H1 (cell line): ENCODE measurements at regions not wholly inside any gene's neighbourhood (a gene's known extent, or its start where the extent isn't known, plus 50 kb on each side); places are given as distances from the start of the nearest gene placed in this dataset.

Experiments used
- BACH1 ChIP-seq: IDR thresholded peaks from 2 replicates; pipeline ENCODE4 v1.6.1; 2012; ENCODE audit warnings: low read length, improper control_type of control experiment
- CHD7 ChIP-seq: fragments of 300-600 bp; sonication (generic); IDR thresholded peaks from 2 replicates; pipeline ENCODE4 v1.7.1; 2012; ENCODE audit warnings: low read length, moderate library complexity, mild to moderate bottlenecking, inconsistent platforms; ENCODE audit not compliant: insufficient replicate concordance
- E2F6 ChIP-seq: IDR thresholded peaks from 2 replicates; pipeline ENCODE4 v1.6.1; 2012; ENCODE audit warnings: inconsistent platforms
- NRF1 ChIP-seq: IDR thresholded peaks from 2 replicates; pipeline ENCODE4 v1.6.1; 2011; ENCODE audit warnings: mild to moderate bottlenecking, low read depth, low read length, improper control_type of control experiment
- RXRA ChIP-seq: IDR thresholded peaks from 2 replicates; pipeline ENCODE4 v1.6.1; 2011; ENCODE audit warnings: low read depth, mild to moderate bottlenecking, low read length, moderate library complexity; ENCODE audit not compliant: insufficient read depth
- SP2 ChIP-seq: IDR thresholded peaks from 2 replicates; pipeline ENCODE4 v1.6.1; 2012; ENCODE audit warnings: mild to moderate bottlenecking, low read length, inconsistent platforms

GRCh38 chr17:27376637-27377547, 79.4 kb upstream of the KSR1 start (continued):
- TF ChIP-seq CHD7, result no peak
- no peak for TF ChIP-seq SP2
- TF ChIP-seq RXRA, result no peak
- no peak for TF ChIP-seq BACH1
- no peak for TF ChIP-seq NRF1
- no peak for TF ChIP-seq E2F6
- TF ChIP-seq, all 59 proteins: peak for 0
